ENCODE measurements at regions not wholly inside any gene's neighbourhood (a gene's known extent, or its start where the extent isn't known, plus 50 kb on each side); places are given as distances from the start of the nearest gene placed in this dataset.

- Histone ChIP-seq H3K23ac (ENCODE audit: insufficient read length, low read depth, low read length) (no peak overlapping the region), H2AK5ac (ENCODE audit: insufficient read length, low read length) (no peak overlapping the region), H4K5ac (ENCODE audit: insufficient read length, low read depth, low read length) (no peak overlapping the region), H3K9ac (ENCODE audit: extremely low read depth, insufficient read length, low read length) (no peak overlapping the region), H3K9me3 (ENCODE audit: control insufficient read depth, low read depth, low read length) (no peaks in the 10 kb centered on the region), H3K4ac (ENCODE audit: low read depth, low read length) (no peak overlapping the region), H3K4me2 (ENCODE audit: insufficient read depth, insufficient read length, low read length) (no peak overlapping the region), H3T11ph (ENCODE audit: low read length) (no peak overlapping the region), H3K14ac (ENCODE audit: insufficient read depth, low read length) (no peak overlapping the region), H3K79me1 (ENCODE audit: insufficient read depth, low read depth, low read length, poor library complexity, severe bottlenecking) (no peaks in the 10 kb centered on the region), H3K18ac (ENCODE audit: insufficient read length, low read depth, low read length) (no peak overlapping the region), H2AFZ (ENCODE audit: low read length) (no peak overlapping the region), H2BK15ac (ENCODE audit: low read depth, low read length) (no peak overlapping the region), H3K79me2 (ENCODE audit: insufficient read depth, low read length) (no peaks in the 10 kb centered on the region), H4K20me1 (ENCODE audit: control insufficient read depth, insufficient read depth, insufficient read length) (no peaks in the 10 kb centered on the region), H3K23me2 (ENCODE audit: insufficient read length, low read depth, low read length, poor library complexity, severe bottlenecking) (no peaks in the 10 kb centered on the region), H2BK5ac (ENCODE audit: insufficient read length, low read length) (no peak overlapping the region), H2BK20ac (ENCODE audit: low read depth, low read length, poor library complexity, severe bottlenecking) (no peak overlapping the region), H2BK120ac (ENCODE audit: low read depth, low read length, poor library complexity, severe bottlenecking) (no peak overlapping the region), H3K4me1 (ENCODE audit: insufficient read depth, low read length) (no peaks in the 10 kb centered on the region; the same call in 1 of the 2 replicates), H4K8ac (replicated peaks; ENCODE audit: insufficient read length, low read depth, low read length) (no peak overlapping the region), H2BK12ac (ENCODE audit: insufficient read length, low read depth, low read length) (no peak overlapping the region), H4K91ac (ENCODE audit: insufficient read length, low read depth, low read length) (no peak overlapping the region), H3K27ac (ENCODE audit: insufficient read length, low read depth, low read length) (no peak overlapping the region), H3K27me3 (ENCODE audit: insufficient read depth, low read length) (no peaks in the 10 kb centered on the region; the same call in 1 of the 2 replicates), H3K56ac (ENCODE audit: insufficient read length, low read depth, low read length) (no peak overlapping the region)
- TF ChIP-seq CTCF (conservative IDR thresholded peaks at IDR 0.05), result no peak
- no peaks in the 10 kb centered on the region for H3K9me3 Mint-ChIP-seq
- H3K27me3 Mint-ChIP-seq (ENCODE audit: low read depth), result no peaks in the 10 kb centered on the region
- H3K36me3 Mint-ChIP-seq (ENCODE audit: insufficient read depth in 1 of 3, low read depth in 3 of 3), result no peaks in the 10 kb centered on the region
- DNase-seq, result no peak
- H3K4me1 Mint-ChIP-seq, result peaks cover 0 to 4% of the 10 kb centered on the region in 2 experiments; a peak in 1 of 4 replicates
- WGBS (ENCODE audit: extremely low coverage, insufficient read length, low lambda C conversion rate), result no CpG with 5 or more reads among the region's 7 CpGs
- no peak overlapping the region; a peak in 1 of 7 replicates for H3K27ac Mint-ChIP-seq
- no peak overlapping the region for H3K4me3 Mint-ChIP-seq
Observed at GRCh38 chr2:12881952-12882351, 165.2 kb downstream of the TRIB2 start.
